Inflammatory macrophage (primary cell): ENCODE measurements at regions not wholly inside any gene's neighbourhood (a gene's known extent, or its start where the extent isn't known, plus 50 kb on each side); places are given as distances from the start of the nearest gene placed in this dataset.

Experiments
- DNase-seq, 2 donors: peaks; one replicate each; pipeline ENCODE4 v3.0.0-alpha.2; 2020 to 2022

- no peak for DNase-seq
These were observed 55.1 kb upstream of the SLC4A4 start for GRCh38 chr4:71283642-71284257.

- no peak for DNase-seq
These were observed 51.5 kb upstream of the SLC4A4 start for GRCh38 chr4:71287305-71287704.

GRCh38 chr4:71288875-71289274, 49.9 kb upstream of the SLC4A4 start:
- no peak for DNase-seq
